OCI-LY1 (cell line): ENCODE measurements at regions not wholly inside any gene's neighbourhood (a gene's known extent, or its start where the extent isn't known, plus 50 kb on each side); places are given as distances from the start of the nearest gene placed in this dataset.

ENCODE experiments used
- EZH2 ChIP-seq: fragments of 200-600 bp; sonication (generic), shearing (Covaris generic); IDR thresholded peaks from 2 replicates; pipeline ENCODE4 v1.8.0; 2017; ENCODE audit warnings: borderline replicate concordance, mixed run types, mild to moderate bottlenecking, antibody characterized with exemption, low read length, moderate library complexity, mixed read lengths
- TF ChIP-seq, protein P1 (sequence below): fragments of 200-600 bp; sonication (generic), shearing (Covaris generic); IDR thresholded peaks from 2 replicates; pipeline ENCODE4 v1.5.1; 2017; ENCODE audit warnings: mild to moderate bottlenecking, antibody characterized with exemption, low read length, moderate library complexity, mixed read lengths

DNA sequence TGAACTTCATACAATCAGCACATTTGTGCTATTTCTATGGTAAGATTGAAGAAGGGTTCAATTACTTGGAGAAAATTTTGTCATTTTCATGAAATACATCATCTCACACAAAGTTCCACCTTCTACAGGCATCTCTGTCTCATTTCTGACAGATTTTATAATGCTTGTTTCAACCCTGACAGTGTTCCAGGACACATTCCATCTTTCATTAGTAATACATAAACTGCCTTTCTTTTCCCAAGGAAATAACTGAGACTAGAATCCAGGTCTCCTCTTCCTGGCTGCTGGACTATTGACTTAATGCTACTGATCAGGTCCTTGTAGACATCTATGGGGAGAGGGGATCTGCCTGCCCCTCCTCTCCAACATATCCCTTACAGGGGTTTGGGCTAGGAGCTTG, 70.1 kb upstream of the PLPP4 start:
- TF ChIP-seq, protein P1, sequence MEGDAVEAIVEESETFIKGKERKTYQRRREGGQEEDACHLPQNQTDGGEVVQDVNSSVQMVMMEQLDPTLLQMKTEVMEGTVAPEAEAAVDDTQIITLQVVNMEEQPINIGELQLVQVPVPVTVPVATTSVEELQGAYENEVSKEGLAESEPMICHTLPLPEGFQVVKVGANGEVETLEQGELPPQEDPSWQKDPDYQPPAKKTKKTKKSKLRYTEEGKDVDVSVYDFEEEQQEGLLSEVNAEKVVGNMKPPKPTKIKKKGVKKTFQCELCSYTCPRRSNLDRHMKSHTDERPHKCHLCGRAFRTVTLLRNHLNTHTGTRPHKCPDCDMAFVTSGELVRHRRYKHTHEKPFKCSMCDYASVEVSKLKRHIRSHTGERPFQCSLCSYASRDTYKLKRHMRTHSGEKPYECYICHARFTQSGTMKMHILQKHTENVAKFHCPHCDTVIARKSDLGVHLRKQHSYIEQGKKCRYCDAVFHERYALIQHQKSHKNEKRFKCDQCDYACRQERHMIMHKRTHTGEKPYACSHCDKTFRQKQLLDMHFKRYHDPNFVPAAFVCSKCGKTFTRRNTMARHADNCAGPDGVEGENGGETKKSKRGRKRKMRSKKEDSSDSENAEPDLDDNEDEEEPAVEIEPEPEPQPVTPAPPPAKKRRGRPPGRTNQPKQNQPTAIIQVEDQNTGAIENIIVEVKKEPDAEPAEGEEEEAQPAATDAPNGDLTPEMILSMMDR: no peak
- TF ChIP-seq EZH2: no peak
